ENCODE measurements at regions not wholly inside any gene's neighbourhood (a gene's known extent, or its start where the extent isn't known, plus 50 kb on each side); places are given as distances from the start of the nearest gene placed in this dataset.

GRCh38 chr6:94389218-94389617, 969.9 kb upstream of the EPHA7 start:
- TF ChIP-seq FOXK2 (IDR thresholded peaks at IDR 0.05) (no peak), CTBP1 (IDR thresholded peaks at IDR 0.05; ENCODE audit: borderline replicate concordance) (no peak), TARDBP (IDR thresholded peaks at IDR 0.05) (no peak), SP1 (IDR thresholded peaks at IDR 0.05) (no peak), FOXM1 (IDR thresholded peaks at IDR 0.05; ENCODE audit: borderline replicate concordance) (no peak), LEF1 (IDR thresholded peaks at IDR 0.05; ENCODE audit: borderline replicate concordance) (no peak), L3MBTL2 (conservative IDR thresholded peaks at IDR 0.05) (no peak)
